ENCODE measurements at regions not wholly inside any gene's neighbourhood (a gene's known extent, or its start where the extent isn't known, plus 50 kb on each side); places are given as distances from the start of the nearest gene placed in this dataset.

DNA sequence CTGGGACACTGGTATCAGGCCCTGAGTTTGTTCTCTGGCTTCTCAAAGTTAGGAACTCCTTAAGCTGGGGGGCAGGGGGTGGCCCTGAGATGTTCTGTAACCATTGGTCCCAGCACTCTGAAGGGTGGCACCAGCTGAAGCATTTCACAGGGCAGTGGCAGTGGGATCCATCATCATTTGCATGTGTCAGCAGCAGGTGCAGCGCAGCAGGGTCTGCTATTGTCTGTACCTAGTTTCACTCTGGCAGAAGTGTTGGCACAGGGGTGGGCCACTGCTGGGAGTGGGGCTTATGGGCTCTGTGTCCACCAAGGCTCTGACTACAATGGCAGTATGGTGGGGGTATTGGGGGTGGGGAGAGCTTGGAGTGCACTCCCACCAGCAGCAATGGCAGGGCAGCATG lies 460.4 kb upstream of the ZNF804A start:
- Histone ChIP-seq H3K4me3 (no peak overlapping the region), H3K9me3 (replicated peaks; ENCODE audit: control insufficient read depth, insufficient read depth, low read depth, low read length) (no peaks in the 10 kb centered on the region), H2AFZ (ENCODE audit: low read depth, low read length) (no peak overlapping the region), H3K36me3 (ENCODE audit: control insufficient read depth, insufficient read depth, low read length) (no peaks in the 10 kb centered on the region), H3K4me2 (ENCODE audit: insufficient read depth, low read length) (no peak overlapping the region), H3K4me1 (replicated peaks in 1 of 2; ENCODE audit: control insufficient read depth in 2 of 2, insufficient read depth in 2 of 2, low read length in 2 of 2) (no peaks in the 10 kb centered on the region), H3K9me1 (ENCODE audit: control insufficient read depth, insufficient read depth, low read length) (no peaks in the 10 kb centered on the region), H3K79me2 (ENCODE audit: control insufficient read depth, insufficient read depth, low read length) (no peaks in the 10 kb centered on the region), H4K20me1 (replicated peaks; ENCODE audit: control insufficient read depth, insufficient read depth, low read length) (no peaks in the 10 kb centered on the region), H3K27me3 (ENCODE audit: control insufficient read depth in 2 of 2, insufficient read depth in 2 of 2, low read length in 2 of 2) (no peaks in the 10 kb centered on the region), H3K9ac (ENCODE audit: insufficient read depth in 1 of 2, low read depth in 2 of 2, low read length in 2 of 2) (no peak overlapping the region), H3K27ac (ENCODE audit: extremely low read depth, low read depth, low read length) (no peak overlapping the region)
- ChIA-PET POLR2A (no interaction called here), CTCF (ENCODE audit: low intra/inter-chr PET ratio) (no interaction called here)
- BruUV-seq (replicated peaks) = no TSS peak
- DNase-seq (ENCODE audit: extremely low read depth in 1 of 4, low spot score in 3 of 4) (no peak), FAIRE-seq (no peak), ATAC-seq (no peak)
- WGBS (ENCODE audit: insufficient coverage, low coverage, missing lambda C conversion rate) = 0% methylated on average over 1 of the region's 1 CpG
- intact Hi-C loops (cut with micrococcal nuclease) = no loop called here
- in situ Hi-C loops (cut with MboI) = no loop called here
- TF ChIP-seq ZNF551 (CRISPR knock-in tag; IDR thresholded peaks at IDR 0.05) (no peak), ZBTB12 (CRISPR knock-in tag; IDR thresholded peaks at IDR 0.05) (no peak), SMAD2 (IDR thresholded peaks at IDR 0.05; ENCODE audit: low read depth, low read length) (no peak), ZNF175 (CRISPR knock-in tag; IDR thresholded peaks at IDR 0.05; ENCODE audit: low read depth) (no peak), ZBTB7A (IDR thresholded peaks at IDR 0.05; ENCODE audit: borderline replicate concordance, control insufficient read depth, low read depth, low read length) (no peak), TBL1XR1 (IDR thresholded peaks at IDR 0.05; ENCODE audit: low read length in 2 of 2) (no peak), NFE2L1 (tag; IDR thresholded peaks at IDR 0.05; ENCODE audit: borderline replicate concordance, low read depth) (no peak), FOXM1 (IDR thresholded peaks at IDR 0.05; ENCODE audit: low read depth) (no peak), FOXM1 (CRISPR knock-in tag; IDR thresholded peaks at IDR 0.05; ENCODE audit: low read depth) (no peak), JUND (IDR thresholded peaks at IDR 0.05; ENCODE audit: borderline replicate concordance, low read depth, low read length) (no peak), JUND (tag; IDR thresholded peaks at IDR 0.05; ENCODE audit: borderline replicate concordance, low read depth, low read length) (no peak), ZNF75A (CRISPR knock-in tag; IDR thresholded peaks at IDR 0.05) (no peak)
